HG03575 (cell line): ENCODE measurements at regions not wholly inside any gene's neighbourhood (a gene's known extent, or its start where the extent isn't known, plus 50 kb on each side); places are given as distances from the start of the nearest gene placed in this dataset.
"Not testable (repeated sequence)": the region's sequence is repeated elsewhere in the genome, so short reads cannot be mapped to it uniquely, and the experiment has no call there.

Experiments used
- ATAC-seq: cut with Tn5 transposase; IDR thresholded peaks from one replicate; pipeline ENCODE4 v1.9.1; 2021; ENCODE audit not compliant: unreplicated experiment, insufficient number of reproducible peaks, low FRiP score; ENCODE audit errors: extremely low read depth

DNA sequence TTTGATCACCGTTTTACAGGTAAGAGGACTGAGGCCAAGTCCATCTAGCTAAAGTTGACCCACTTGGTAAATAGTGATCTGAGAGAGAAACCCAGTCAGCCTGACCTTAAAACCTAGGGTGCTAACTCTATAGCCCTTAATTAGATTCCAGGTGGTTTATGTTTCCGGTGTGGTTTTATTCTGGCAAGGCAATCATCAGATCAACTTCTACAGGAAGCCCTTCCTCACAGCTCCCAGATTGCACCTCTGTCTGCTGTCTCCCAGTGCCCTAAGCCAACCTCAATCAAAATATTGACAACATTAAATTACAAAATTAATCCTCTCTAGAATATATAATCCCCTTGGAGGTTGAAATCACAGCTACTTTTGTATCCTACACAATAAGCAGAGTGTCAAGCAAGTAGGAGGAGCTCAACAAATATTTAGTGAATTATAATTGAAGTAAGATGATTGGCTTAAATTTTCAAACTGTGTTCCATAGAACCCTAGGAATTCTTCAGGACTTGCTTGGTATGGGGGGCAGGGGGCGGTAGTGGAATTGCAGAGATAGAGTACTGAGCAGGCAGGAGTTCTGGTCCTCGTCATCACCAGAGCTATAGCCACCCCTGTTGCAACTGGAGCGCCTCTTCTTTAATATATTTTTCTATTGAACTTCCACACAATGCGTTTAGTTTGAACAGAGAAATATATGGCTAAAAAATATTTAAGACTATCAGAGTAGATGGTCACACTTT is 692.8 kb upstream of the LRRN3 start:
- no peak for ATAC-seq

DNA sequence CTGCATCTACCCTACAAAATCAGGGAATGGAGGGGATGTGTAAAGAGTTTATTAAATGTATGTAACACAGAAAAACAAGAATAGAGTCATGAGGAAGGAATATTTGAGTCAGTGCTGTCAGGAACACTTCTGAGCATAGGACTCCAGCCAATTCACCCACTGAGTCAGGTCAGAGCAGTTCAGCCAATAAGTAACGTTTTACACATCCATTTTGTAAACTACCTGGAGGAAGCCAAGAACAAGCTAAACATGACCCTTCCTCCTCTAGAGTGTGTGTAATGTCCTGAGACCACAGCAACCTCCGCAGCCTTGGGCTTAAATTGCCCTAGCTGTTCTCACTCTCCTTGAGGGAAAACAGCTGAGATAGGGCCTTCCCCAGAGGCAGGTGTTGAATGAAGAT is 691.5 kb upstream of the LRRN3 start:
- ATAC-seq = no peak

DNA sequence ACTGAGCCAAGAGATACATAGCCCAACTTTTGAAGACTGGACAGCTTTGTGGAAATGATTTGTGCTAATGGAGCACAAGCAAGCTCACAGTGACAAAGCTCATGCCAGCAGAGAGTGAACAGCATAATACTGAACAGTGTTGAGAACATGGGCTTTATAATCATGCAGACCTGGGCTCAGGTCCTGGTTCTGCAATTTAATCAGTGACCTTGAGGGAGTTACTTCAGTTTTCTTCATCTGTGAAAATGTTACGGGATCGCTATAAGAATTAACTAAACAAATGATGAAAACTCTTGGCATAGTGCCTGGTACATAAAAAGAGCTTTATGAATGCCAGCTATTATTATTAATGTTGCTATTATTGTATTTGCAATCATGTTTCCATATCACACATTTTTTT is 690.5 kb upstream of the LRRN3 start:
- no peak for ATAC-seq

DNA sequence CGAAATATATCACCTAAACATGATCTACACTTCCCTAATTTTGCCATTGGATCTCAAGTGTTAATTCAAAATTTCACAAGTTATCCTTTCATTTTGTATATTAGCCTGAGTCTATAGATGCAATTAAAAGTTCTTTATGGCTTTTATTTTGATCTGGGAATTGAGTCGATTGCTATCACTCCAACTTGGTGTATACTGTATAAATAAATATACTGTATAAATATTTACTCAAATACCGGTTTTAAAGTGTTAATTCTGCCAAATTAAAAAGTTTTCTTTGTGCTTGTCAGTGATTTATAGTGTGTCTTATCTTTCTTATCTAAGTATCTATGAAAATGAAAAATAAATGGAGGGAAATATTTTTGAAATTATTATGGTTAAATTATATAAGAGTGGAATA is 683.7 kb upstream of the LRRN3 start:
- ATAC-seq = no peak

DNA sequence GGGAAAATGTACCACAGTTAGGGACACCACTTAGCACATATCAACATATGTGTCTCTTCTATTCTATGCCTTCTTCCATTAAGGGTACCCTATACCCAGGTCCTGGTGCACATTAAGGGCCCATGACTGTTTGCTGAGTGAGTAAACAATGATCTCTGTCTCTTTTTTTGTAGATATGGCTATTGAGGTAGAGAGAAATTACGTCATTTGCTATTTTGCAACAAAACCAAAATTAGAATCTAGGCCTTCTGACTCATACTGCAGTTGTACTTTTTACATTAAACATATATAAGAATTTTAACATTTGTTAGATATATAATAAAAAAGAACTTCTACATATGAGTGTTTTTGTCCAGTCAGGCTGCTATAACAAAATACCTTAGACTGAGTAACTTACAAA is 683.2 kb upstream of the LRRN3 start:
- ATAC-seq = no peak

DNA sequence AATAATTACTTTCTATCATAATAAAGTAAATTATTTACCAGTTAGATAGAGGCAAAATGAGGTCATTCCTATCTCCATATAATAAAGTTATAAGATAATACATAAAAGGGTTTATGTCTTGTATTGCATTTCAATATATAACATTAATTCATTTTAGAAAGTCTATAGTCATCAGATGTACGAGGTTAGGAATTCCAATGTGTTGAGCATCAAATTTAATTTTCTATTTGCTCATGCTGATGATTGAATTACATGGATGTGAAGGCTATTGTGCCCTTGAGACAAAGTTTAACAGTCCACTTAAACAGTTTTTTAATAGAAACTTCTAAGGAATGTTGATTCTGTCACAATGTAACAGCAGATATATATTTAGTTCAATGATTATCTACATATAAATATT is 678.3 kb upstream of the LRRN3 start:
- ATAC-seq = no peak

DNA sequence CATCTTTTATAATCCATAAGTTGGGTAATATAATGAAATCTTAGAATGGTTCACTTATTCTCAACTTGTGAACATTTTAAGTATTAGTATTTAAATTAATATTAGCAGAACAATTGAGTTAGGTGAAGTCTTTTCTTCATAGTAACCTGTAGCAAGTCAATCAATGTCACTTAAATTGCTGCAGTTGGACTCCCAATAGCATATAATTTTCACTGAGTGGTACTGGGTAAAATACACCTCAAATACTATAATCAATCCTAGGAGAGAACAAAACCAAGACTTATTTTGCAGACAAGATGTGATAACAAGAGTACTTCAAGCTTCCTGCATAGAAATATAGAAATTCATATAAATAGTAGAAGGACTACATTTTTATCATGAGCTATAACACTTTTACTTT is 677.9 kb upstream of the LRRN3 start:
- no peak for ATAC-seq

DNA sequence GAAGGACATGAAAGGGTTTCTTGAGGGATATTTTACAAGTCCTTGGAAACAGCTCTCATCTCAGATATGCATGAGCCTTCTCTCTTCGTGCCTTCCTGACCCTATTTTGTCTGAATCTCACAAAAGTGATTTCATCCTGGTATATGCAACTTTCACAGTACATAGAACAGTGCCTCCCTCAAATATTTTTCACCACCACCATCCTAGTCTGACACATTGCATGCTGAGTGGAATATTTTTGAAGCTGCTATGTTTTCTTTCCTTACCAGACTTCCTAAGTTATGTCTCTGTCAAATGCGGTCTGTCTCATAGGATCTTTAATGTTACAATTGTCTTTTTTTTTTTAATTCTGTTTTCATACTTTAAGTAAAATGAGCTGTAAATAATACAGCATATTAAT is 673.3 kb upstream of the LRRN3 start:
- no peak for ATAC-seq

DNA sequence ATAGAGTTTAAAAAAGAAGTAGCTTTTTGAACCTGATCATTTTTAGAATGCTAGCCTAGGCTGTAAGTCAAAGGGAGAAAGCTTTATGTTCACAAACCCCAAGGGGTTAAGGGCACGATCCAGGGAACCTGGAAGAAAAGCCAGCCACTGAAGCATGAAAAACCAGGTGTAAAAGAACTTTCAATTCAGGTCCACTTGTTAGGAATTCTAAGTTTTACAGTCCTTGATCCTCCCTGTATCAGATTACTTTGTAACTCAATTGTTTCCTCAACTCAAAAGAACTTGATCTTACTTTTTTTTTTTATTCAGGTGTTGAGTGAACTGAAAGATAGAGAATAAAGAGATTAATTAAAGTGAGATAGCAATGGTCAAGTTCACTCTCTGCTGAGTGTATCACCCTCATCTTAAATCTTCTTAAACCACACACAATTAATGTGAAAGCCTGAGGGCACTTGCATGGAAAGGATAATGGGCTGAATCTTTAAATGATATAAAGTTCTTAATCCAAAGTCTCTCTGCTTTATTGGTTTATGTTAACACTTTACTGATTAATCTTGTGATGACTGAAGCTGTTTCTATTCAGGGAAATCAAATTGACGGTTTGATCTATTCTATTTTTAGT is 672.2 kb upstream of the LRRN3 start:
- ATAC-seq = no peak

DNA sequence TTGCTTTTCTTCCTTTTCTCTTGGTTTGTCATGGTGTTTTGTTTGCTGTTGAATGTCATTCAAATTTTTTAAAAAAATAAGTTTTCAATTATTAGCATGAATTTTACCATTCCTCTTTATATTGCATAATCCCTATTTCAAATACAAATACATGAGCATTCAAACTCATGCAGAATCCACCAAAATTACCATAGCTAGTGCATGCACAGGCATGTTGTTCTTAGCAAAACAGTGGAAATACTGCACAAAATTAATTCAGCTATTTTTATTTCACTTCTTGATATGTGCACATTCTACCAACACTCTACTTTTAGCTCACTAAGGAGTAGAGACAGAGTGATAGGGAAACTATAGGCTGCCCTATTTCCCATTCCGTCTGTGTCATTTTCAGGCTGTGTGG is 670.1 kb upstream of the LRRN3 start:
- ATAC-seq = no peak

DNA sequence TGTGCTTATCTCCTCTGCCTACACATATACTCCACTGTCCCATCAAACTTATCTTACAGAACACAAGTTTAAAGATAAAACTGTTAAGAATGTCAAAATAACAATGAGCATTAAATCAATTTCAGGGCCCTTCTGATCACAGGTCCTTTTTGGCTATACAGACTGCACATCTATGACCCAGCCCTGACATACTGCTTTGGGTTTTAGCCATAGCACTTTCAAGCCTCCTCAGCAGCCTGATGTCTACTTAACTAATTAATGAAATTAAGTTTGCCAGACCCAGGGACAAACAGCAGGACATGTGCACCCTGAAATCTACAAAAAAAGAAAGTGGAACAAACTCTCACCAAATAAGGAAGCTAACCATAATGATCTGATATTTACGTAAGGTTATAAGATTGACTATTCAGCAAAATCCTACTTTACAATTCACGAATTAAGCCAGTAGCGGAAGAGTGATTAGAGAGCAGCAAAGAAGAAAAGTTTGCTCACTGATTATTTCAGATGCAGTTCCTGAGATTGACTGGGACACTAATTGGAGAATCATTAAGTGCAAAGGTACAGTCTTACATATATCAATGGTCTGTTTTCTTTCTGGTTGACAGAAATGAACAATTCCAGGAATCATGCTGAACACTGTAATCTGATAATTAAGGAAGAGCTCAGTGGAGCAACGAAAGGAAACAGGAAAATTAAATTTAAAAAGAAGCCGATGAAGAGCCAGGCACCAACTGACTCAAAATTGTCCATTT is 669.3 kb upstream of the LRRN3 start:
- no peak for ATAC-seq

DNA sequence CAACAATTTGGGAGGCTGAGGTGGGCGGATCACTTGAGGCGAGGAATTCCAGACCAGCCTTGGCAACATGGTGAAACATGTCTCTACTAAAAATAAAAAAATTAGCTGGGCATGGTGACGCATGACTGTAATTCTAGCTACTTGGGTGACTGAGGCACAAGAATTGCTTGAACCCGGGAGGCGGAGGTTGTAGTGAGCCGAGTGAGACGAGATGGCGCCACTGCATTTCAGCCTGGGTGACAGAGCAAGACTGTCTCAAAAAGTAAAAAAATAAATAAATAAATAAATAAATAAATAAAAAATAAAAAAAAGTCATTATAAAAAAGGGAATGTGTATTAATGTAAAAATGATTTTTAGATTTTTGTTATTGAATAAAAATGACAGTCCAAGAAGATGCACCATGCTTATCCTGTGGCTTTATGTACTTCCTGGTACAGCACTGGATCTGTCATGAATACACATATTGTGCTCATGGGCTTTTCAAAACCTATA is 658.8 kb upstream of the LRRN3 start:
- ATAC-seq = no peak

DNA sequence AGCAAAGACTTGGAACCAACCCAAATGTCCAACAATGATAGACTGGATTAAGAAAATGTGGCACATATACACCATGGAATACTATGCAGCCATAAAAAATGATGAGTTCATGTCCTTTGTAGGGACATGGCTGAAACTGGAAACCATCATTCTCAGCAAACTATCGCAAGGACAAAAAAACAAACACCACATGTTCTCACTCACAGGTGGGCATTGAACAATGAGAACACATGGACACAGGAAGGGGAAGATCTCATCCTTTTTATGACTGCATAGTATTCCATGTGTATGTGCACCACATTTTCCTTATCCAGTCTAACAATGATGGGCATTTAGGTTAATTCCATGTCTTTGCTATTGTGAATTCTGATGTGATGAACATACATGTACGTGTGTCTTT is 652.0 kb upstream of the LRRN3 start:
- not testable (repeated sequence) for ATAC-seq

DNA sequence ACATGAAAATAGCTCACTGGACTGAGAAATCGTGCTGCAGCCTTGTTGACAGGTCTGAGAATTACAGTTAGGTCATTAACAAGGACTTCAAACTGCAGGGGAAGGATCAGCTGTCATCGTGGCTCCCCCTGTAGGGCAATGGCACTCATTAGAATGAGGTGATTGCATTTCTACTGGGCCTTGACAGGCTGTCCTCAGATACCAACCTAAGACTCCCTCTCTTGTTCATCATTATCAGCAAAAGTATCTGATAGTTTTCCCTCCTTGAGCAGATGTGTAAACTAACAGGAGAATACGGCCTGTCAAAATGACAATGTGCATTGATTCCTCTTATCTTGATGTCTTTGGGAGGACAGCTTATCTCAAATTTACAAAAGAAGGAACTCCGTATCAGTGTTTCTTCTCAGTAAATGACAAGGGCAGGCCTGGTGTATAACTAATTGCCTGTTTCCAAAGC is 648.5 kb upstream of the LRRN3 start:
- ATAC-seq = no peak

DNA sequence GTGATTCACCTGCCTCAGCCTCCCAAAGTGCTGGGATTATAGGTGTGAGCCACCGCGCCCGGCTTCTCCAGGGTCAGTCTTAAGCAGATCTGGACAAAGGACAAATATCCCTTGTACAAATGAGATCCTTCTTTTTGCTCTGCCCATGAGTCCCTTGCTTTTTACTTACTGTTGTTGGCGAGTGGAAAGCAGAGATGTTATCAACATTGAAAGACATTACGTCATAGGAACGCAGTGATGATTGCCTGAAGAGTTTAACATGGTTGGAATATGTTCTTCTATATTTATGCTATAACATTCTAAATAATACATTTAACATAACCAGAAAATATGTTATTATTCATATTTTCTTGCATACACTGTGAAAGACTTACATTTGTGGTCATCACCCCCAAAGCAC is 644.3 kb upstream of the LRRN3 start:
- no peak for ATAC-seq

DNA sequence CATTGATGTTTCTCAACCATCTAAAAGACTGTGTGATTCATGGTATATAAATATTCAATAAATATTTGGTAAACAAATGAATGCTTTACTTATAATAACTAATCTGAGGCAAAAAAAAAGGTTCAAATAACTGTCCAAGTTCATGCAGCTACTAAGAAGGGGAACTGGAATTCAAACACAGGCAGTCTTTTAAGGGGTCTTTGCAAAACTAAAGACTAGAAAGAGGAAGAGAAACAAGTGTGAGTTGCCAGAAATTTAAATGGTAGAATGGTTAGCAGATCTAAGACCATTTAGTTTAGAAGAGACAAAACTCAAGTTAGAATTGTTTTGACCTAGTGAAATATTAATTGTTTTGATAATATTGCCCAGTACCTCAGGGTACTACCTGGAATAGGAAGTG is 642.0 kb upstream of the LRRN3 start:
- ATAC-seq = no peak

DNA sequence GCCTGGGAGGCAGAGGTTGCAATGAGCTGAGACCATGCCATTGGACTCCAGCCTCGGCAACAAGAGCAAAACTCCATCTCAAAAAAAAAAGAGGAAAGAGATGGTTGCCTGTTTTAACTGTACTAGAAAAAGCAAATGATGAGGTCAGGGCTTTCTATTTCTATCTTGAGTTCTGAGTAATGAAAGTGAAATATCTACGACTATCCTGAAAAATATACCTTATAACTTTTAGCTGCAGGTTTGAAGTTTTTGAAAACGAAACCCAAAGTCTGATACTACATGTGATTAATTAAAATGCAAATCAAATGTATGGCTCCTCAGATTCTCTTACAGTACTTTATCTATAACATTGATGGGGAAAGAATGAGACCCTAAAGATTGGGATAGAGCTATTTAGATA is 636.2 kb upstream of the LRRN3 start:
- no peak for ATAC-seq

DNA sequence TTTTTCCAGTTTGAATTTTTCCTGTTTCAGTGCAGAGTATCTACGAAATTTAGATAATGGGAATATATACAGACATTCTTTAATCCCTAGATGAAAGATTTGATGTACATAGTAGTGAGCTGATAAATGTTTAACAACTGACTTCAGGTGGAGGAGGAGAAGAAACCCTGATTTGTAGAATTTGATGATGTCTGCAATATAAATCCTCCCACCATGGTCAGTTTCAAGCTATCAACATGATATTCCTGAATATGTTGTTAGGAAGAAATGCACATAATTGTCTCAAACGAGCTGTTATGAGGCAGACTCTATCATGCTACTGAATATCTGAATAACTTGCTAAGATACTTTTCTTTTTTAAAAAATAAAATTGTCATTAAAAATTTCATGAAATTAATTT is 629.3 kb upstream of the LRRN3 start:
- ATAC-seq = no peak

DNA sequence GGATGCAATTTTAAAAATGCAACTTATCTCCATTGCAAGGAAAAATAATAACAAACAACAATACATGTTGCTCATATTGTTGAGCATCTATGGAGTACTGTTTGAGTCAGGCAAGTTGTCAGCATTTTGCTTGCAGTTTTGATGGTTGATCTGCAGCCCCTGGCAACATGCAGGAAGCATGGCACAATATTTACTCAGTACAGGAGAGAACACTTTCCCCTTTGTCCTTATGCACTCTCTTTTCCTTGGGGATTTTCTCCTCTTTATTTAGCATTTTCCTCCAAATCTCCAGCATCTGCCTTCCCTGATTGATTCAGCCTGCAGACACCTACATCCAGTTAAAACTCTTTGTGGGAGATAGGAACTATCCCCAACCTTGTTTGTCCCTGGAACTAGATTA is 620.5 kb upstream of the LRRN3 start:
- ATAC-seq = no peak

DNA sequence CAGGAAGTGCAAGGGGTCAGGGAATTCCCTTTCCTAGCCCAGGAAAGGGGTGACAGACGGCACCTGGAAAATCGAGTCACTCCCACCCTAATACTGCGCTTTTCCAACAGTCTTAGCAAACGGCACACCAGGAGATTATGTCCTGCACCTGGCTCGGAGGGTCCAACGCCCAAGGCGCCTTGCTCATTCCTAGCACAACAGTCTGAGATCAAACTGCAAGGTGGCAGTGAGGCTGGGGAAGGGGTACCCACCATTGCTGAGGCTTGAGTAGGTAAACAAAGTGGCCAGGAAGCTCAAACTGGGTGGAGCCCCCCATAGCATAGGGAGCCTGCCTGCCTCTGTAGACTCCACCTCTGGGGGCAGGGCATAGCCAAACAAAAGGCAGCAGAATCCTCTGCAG is 618.5 kb upstream of the LRRN3 start:
- not testable (repeated sequence) for ATAC-seq
